OCI-LY3 (cell line): ENCODE measurements at regions not wholly inside any gene's neighbourhood (a gene's known extent, or its start where the extent isn't known, plus 50 kb on each side); places are given as distances from the start of the nearest gene placed in this dataset.

ENCODE experiments used
- H2AFZ ChIP-seq: fragments of 200-600, 300-600 bp; shearing (Covaris generic); 2 replicates; pipeline ENCODE4 v1.6.0; 2014; ENCODE audit warnings: antibody characterized with exemption, low read depth, low read length
- H3K27ac ChIP-seq: fragments of 200-600, 300-600 bp; sonication (generic); 2 replicates; pipeline ENCODE4 v1.5.1; 2014; ENCODE audit warnings: mild to moderate bottlenecking, low read length, moderate library complexity, mixed read lengths
- H3K27me3 ChIP-seq: fragments of 200-600, 300-600 bp; sonication (generic); 2 replicates; pipeline ENCODE4 v1.6.1; 2014; ENCODE audit warnings: low read depth, low read length, mixed read lengths
- H3K36me3 ChIP-seq: fragments of 200-600, 300-600 bp; sonication (generic); replicated peaks from 2 replicates; pipeline ENCODE3; 2014; ENCODE audit warnings: low read depth, low read length, mixed read lengths
- H3K4me1 ChIP-seq: fragments of 300-600, 200-600 bp; sonication (generic); 2 replicates; pipeline ENCODE4 v1.6.1; 2014; ENCODE audit warnings: low read length, mixed read lengths
- H3K4me2 ChIP-seq: fragments of 200-600, 300-600 bp; sonication (generic); 2 replicates; pipeline ENCODE4 v1.6.1; 2014; ENCODE audit warnings: low read length, mixed read lengths
- H3K4me3 ChIP-seq: fragments of 300-600, 200-600 bp; sonication (generic); 2 replicates; pipeline ENCODE4 v1.5.1; 2014; ENCODE audit warnings: antibody characterized with exemption, mild to moderate bottlenecking, low read length, moderate library complexity
- H3K79me2 ChIP-seq: fragments of 300-600, 200-600 bp; shearing (Covaris generic); 2 replicates; pipeline ENCODE4 v1.6.1; 2014; ENCODE audit warnings: mild to moderate bottlenecking, low read length, mixed read lengths
- H3K9ac ChIP-seq: fragments of 300-600, 200-600 bp; shearing (Covaris generic); 2 replicates; pipeline ENCODE4 v1.6.0; 2014; ENCODE audit warnings: mild to moderate bottlenecking, low read length, moderate library complexity
- H3K9me3 ChIP-seq: fragments of 200-600, 300-600 bp; shearing (Covaris generic); 2 replicates; pipeline ENCODE4 v1.6.1; 2014; ENCODE audit warnings: low read length, mixed read lengths; ENCODE audit not compliant: insufficient read depth
- H4K20me1 ChIP-seq: fragments of 200-600, 300-600 bp; sonication (generic); 2 replicates; pipeline ENCODE4 v1.6.1; 2016; ENCODE audit warnings: low read length, mixed read lengths; ENCODE audit not compliant: insufficient read depth
- CTCF ChIP-seq: fragments of 200-600, 300-600 bp; sonication (generic); IDR thresholded peaks from 2 replicates; pipeline ENCODE4 v1.5.1; 2014; ENCODE audit warnings: antibody characterized with exemption, low read length, low read depth
- EZH2phosphoT487 ChIP-seq: fragments of 200-600 bp; shearing (Covaris generic); IDR thresholded peaks from 2 replicates; pipeline ENCODE4 v1.6.1; 2018; ENCODE audit warnings: antibody characterized with exemption, mixed run types, low read depth

- Histone ChIP-seq H3K27ac (no peak overlapping the region), H3K4me1 (no peaks in the 10 kb centered on the region), H3K79me2 (no peaks in the 10 kb centered on the region), H3K9ac (no peak overlapping the region), H4K20me1 (no peaks in the 10 kb centered on the region), H3K4me3 (no peak overlapping the region), H2AFZ (no peak overlapping the region), H3K4me2 (no peak overlapping the region), H3K27me3 (no peaks in the 10 kb centered on the region), H3K9me3 (no peaks in the 10 kb centered on the region), H3K36me3 (no peaks in the 10 kb centered on the region)
- TF ChIP-seq CTCF (no peak), EZH2phosphoT487 (no peak)
These were observed 181.6 kb downstream of the HNRNPD start for GRCh38 chr4:82192017-82192673.

GRCh38 chr4:82181789-82182188 lies 192.0 kb downstream of the HNRNPD start:
- H3K79me2 ChIP-seq = no peaks in the 10 kb centered on the region
- H3K27ac ChIP-seq = no peak overlapping the region
- no peak overlapping the region for H3K4me3 ChIP-seq

GRCh38 chr4:82172186-82172585 lies 201.6 kb downstream of the HNRNPD start:
- Histone ChIP-seq H3K27ac (no peak overlapping the region), H3K9ac (no peak overlapping the region), H3K4me1 (no peaks in the 10 kb centered on the region), H3K27me3 (peaks cover 8% of the 10 kb centered on the region), H4K20me1 (no peaks in the 10 kb centered on the region), H3K9me3 (no peaks in the 10 kb centered on the region), H3K4me2 (no peak overlapping the region), H3K4me3 (no peak overlapping the region), H3K36me3 (no peaks in the 10 kb centered on the region), H2AFZ (no peak overlapping the region), H3K79me2 (no peaks in the 10 kb centered on the region)
- TF ChIP-seq CTCF = no peak
- TF ChIP-seq EZH2phosphoT487 = no peak

More at GRCh38 chr4:82181789-82182188, 192.0 kb downstream of the HNRNPD start:
- H3K36me3 ChIP-seq = no peaks in the 10 kb centered on the region
- H4K20me1 ChIP-seq = no peaks in the 10 kb centered on the region
- H3K9me3 ChIP-seq = no peaks in the 10 kb centered on the region
- TF ChIP-seq EZH2phosphoT487 (no peak), CTCF (no peak)
- H3K4me1 ChIP-seq = no peaks in the 10 kb centered on the region
- no peak overlapping the region for H3K4me2 ChIP-seq
- peaks cover 5% of the 10 kb centered on the region; the same call in 1 of the 2 replicates for H3K27me3 ChIP-seq
- H2AFZ ChIP-seq = no peak overlapping the region
- no peak overlapping the region for H3K9ac ChIP-seq

- Histone ChIP-seq H3K9ac (no peak overlapping the region), H3K4me2 (no peak overlapping the region), H3K27me3 (peaks cover 8% of the 10 kb centered on the region), H3K79me2 (no peaks in the 10 kb centered on the region), H3K4me1 (no peaks in the 10 kb centered on the region), H3K27ac (no peak overlapping the region), H3K9me3 (no peaks in the 10 kb centered on the region), H4K20me1 (no peaks in the 10 kb centered on the region), H2AFZ (no peak overlapping the region), H3K36me3 (no peaks in the 10 kb centered on the region), H3K4me3 (no peak overlapping the region)
- TF ChIP-seq CTCF = no peak
These were observed 202.1 kb downstream of the HNRNPD start for GRCh38 chr4:82171531-82172155.
